ENCODE measurements at regions not wholly inside any gene's neighbourhood (a gene's known extent, or its start where the extent isn't known, plus 50 kb on each side); places are given as distances from the start of the nearest gene placed in this dataset.

- peaks cover 11% of the 10 kb centered on the region; the same call in 1 of the 2 replicates for H3K4me1 Mint-ChIP-seq
- peak; percentile 3 for DNase-seq (ENCODE audit: low spot score)
- ChIA-PET CTCF (no interaction called here), POLR2A (no interaction called here)
- ATAC-seq, result no peak
- peaks cover 16% of the 10 kb centered on the region for H3K9me3 Mint-ChIP-seq
- H3K27me3 Mint-ChIP-seq (ENCODE audit: low read depth), result no peaks in the 10 kb centered on the region; the same call in 1 of the 2 replicates
- TF ChIP-seq FOXP4 (CRISPR knock-in tag; IDR thresholded peaks at IDR 0.05) (no peak), CDX4 (CRISPR knock-in tag; IDR thresholded peaks at IDR 0.05; ENCODE audit: borderline replicate concordance) (no peak), ZBTB43 (CRISPR knock-in tag; IDR thresholded peaks at IDR 0.05) (no peak), ZNF317 (CRISPR knock-in tag; IDR thresholded peaks at IDR 0.05; ENCODE audit: borderline replicate concordance, low read depth) (no peak), RORB (CRISPR knock-in tag; IDR thresholded peaks at IDR 0.05) (no peak), ZNF423 (CRISPR knock-in tag; IDR thresholded peaks at IDR 0.05) (no peak), NFATC4 (CRISPR knock-in tag; IDR thresholded peaks at IDR 0.05) (no peak), IRF1 (CRISPR knock-in tag; IDR thresholded peaks at IDR 0.05) (no peak), HMGXB4 (CRISPR knock-in tag; IDR thresholded peaks at IDR 0.05) (no peak), ATF3 (CRISPR knock-in tag; conservative IDR thresholded peaks at IDR 0.05) (no peak)
- H3K27ac Mint-ChIP-seq, result no peak overlapping the region
- no peak overlapping the region for H3K4me3 Mint-ChIP-seq
- H3K36me3 Mint-ChIP-seq, result peaks cover 9% of the 10 kb centered on the region
These were observed 193.9 kb downstream of the DLL1 start for GRCh38 chr6:170096803-170097504.

GRCh38 chr6:170096191-170096802 lies 194.6 kb downstream of the DLL1 start:
- ChIA-PET CTCF (no interaction called here), POLR2A (no interaction called here)
- 0 out of 2 replicates have a peak, but pooled peaks cover 7% of the 10 kb centered on the region for H3K4me1 Mint-ChIP-seq
- no peaks in the 10 kb centered on the region; the same call in 1 of the 2 replicates for H3K27me3 Mint-ChIP-seq (ENCODE audit: low read depth)
- H3K4me3 Mint-ChIP-seq, result no peak overlapping the region
- peaks cover 9% of the 10 kb centered on the region for H3K36me3 Mint-ChIP-seq
- H3K27ac Mint-ChIP-seq, result no peak overlapping the region
- ATAC-seq (peak; percentile 44; the same call in 1 of the 2 replicates), DNase-seq (ENCODE audit: low spot score) (peak; percentile 2)
- peaks cover 16% of the 10 kb centered on the region for H3K9me3 Mint-ChIP-seq
- TF ChIP-seq KAT7 (CRISPR knock-in tag; IDR thresholded peaks at IDR 0.05; ENCODE audit: borderline replicate concordance) (no peak), ZNF423 (CRISPR knock-in tag; IDR thresholded peaks at IDR 0.05) (no peak), ZNF121 (CRISPR knock-in tag; IDR thresholded peaks at IDR 0.05) (no peak), CBFB (CRISPR knock-in tag; IDR thresholded peaks at IDR 0.05; ENCODE audit: low read depth) (no peak), E2F1 (CRISPR knock-in tag; IDR thresholded peaks at IDR 0.05) (no peak), SP1 (CRISPR knock-in tag; conservative IDR thresholded peaks at IDR 0.05) (no peak), E2F4 (CRISPR knock-in tag; IDR thresholded peaks at IDR 0.05; ENCODE audit: borderline replicate concordance, low read depth) (no peak), GRHL2 (CRISPR knock-in tag; IDR thresholded peaks at IDR 0.05; ENCODE audit: insufficient replicate concordance, severe bottlenecking) (no peak), USF1 (CRISPR knock-in tag; IDR thresholded peaks at IDR 0.05) (no peak), AR (CRISPR knock-in tag; IDR thresholded peaks at IDR 0.05) (no peak), SMAD3 (CRISPR knock-in tag; IDR thresholded peaks at IDR 0.05; ENCODE audit: borderline replicate concordance) (no peak)

All from WTC11 (cell line).